ENCODE measurements at regions not wholly inside any gene's neighbourhood (a gene's known extent, or its start where the extent isn't known, plus 50 kb on each side); places are given as distances from the start of the nearest gene placed in this dataset.
A peak's percentile ranks its signal among the peaks of the same experiment; 100 is the strongest.

- Histone ChIP-seq H2BK12ac (ENCODE audit: low read length in 2 of 2) (no peak overlapping the region), H2BK5ac (ENCODE audit: low read depth, low read length, poor library complexity, severe bottlenecking) (no peak overlapping the region), H3K4me3 (ENCODE audit: insufficient read depth in 1 of 2, low read depth in 1 of 2, low read length in 2 of 2) (no peak overlapping the region), H4K8ac (ENCODE audit: low read length) (no peak overlapping the region), H3K27me3 (ENCODE audit: control insufficient read depth in 1 of 2, insufficient read depth in 1 of 2, low read length in 2 of 2) (peaks cover 5 to 10% of the 10 kb centered on the region in 2 experiments), H3K4me1 (ENCODE audit: control insufficient read depth, insufficient read depth, low read depth, low read length) (peaks cover under 1% of the 10 kb centered on the region), H3K36me3 (ENCODE audit: control insufficient read depth in 1 of 2, insufficient read depth in 2 of 2, low read depth in 1 of 2, low read length in 2 of 2) (no peaks in the 10 kb centered on the region), H3K27ac (ENCODE audit: low read length, poor library complexity, severe bottlenecking) (no peak overlapping the region), H2AK5ac (ENCODE audit: low read length, severe bottlenecking) (no peak overlapping the region), H3K4ac (ENCODE audit: low read depth in 1 of 2, low read length in 2 of 2) (no peak overlapping the region), H4K91ac (ENCODE audit: low read length) (no peak overlapping the region), H3K14ac (ENCODE audit: low read length in 2 of 2) (no peak overlapping the region), H3K23ac (ENCODE audit: low read length in 2 of 2) (no peak overlapping the region), H3K9ac (ENCODE audit: low read length) (no peak overlapping the region), H2BK120ac (ENCODE audit: low read depth, low read length) (no peak overlapping the region), H2AFZ (ENCODE audit: low read depth, low read length) (no peak overlapping the region), H3K18ac (ENCODE audit: low read depth in 1 of 2, low read length in 2 of 2) (no peak overlapping the region), H2BK15ac (ENCODE audit: low read depth, poor library complexity, severe bottlenecking) (no peak overlapping the region), H3K4me2 (ENCODE audit: low read length, poor library complexity, severe bottlenecking) (no peak overlapping the region), H3K9me3 (ENCODE audit: control insufficient read depth, low read length) (peaks cover 4% of the 10 kb centered on the region), H3K79me1 (replicated peaks; ENCODE audit: low read length, poor library complexity, severe bottlenecking) (no peaks in the 10 kb centered on the region)
- no peak for DNase-seq
- 90% methylated on average over 2 of the region's 2 CpGs for WGBS
These were observed 149.6 kb downstream of the QRSL1 start for GRCh38 chr6:106778943-106779342.

- no peak overlapping the region for H2BK5ac ChIP-seq (ENCODE audit: low read depth, low read length, poor library complexity, severe bottlenecking)
- no peak for DNase-seq
- peaks cover 19% of the 10 kb centered on the region for H3K9me3 ChIP-seq (ENCODE audit: control insufficient read depth, low read length)
- no peak overlapping the region for H2AFZ ChIP-seq (ENCODE audit: low read depth, low read length)
- H3K18ac ChIP-seq (ENCODE audit: low read depth in 1 of 2, low read length in 2 of 2) = no peak overlapping the region
- H3K9ac ChIP-seq (ENCODE audit: low read length) = no peak overlapping the region
- no peaks in the 10 kb centered on the region for H3K36me3 ChIP-seq (ENCODE audit: control insufficient read depth in 1 of 2, insufficient read depth in 2 of 2, low read depth in 1 of 2, low read length in 2 of 2)
- H3K4me1 ChIP-seq (ENCODE audit: control insufficient read depth, insufficient read depth, low read depth, low read length) = no peaks in the 10 kb centered on the region
- no peak overlapping the region for H3K4me3 ChIP-seq (ENCODE audit: insufficient read depth in 1 of 2, low read depth in 1 of 2, low read length in 2 of 2)
- no peak overlapping the region for H2BK120ac ChIP-seq (ENCODE audit: low read depth, low read length)
- H2AK5ac ChIP-seq (ENCODE audit: low read length, severe bottlenecking) = no peak overlapping the region
- H3K4me2 ChIP-seq (ENCODE audit: low read length, poor library complexity, severe bottlenecking) = no peak overlapping the region
- no peak overlapping the region for H4K91ac ChIP-seq (ENCODE audit: low read length)
- no peak overlapping the region for H3K4ac ChIP-seq (ENCODE audit: low read depth in 1 of 2, low read length in 2 of 2)
- H3K23ac ChIP-seq (ENCODE audit: low read length in 2 of 2) = no peak overlapping the region
- no peak overlapping the region for H3K14ac ChIP-seq (ENCODE audit: low read length in 2 of 2)
- no peak overlapping the region for H3K27ac ChIP-seq (ENCODE audit: low read length, poor library complexity, severe bottlenecking)
- H4K8ac ChIP-seq (ENCODE audit: low read length) = no peak overlapping the region
- no peaks in the 10 kb centered on the region for H3K79me1 ChIP-seq (replicated peaks; ENCODE audit: low read length, poor library complexity, severe bottlenecking)
- WGBS = 86% methylated on average over 8 of the region's 8 CpGs
- H2BK12ac ChIP-seq (ENCODE audit: low read length in 2 of 2) = no peak overlapping the region
- peaks cover 14 to 24% of the 10 kb centered on the region in 2 experiments for H3K27me3 ChIP-seq (ENCODE audit: control insufficient read depth in 1 of 2, insufficient read depth in 1 of 2, low read length in 2 of 2)
- no peak overlapping the region for H2BK15ac ChIP-seq (ENCODE audit: low read depth, poor library complexity, severe bottlenecking)
These were observed 144.7 kb downstream of the QRSL1 start for GRCh38 chr6:106773996-106774629.

DNA sequence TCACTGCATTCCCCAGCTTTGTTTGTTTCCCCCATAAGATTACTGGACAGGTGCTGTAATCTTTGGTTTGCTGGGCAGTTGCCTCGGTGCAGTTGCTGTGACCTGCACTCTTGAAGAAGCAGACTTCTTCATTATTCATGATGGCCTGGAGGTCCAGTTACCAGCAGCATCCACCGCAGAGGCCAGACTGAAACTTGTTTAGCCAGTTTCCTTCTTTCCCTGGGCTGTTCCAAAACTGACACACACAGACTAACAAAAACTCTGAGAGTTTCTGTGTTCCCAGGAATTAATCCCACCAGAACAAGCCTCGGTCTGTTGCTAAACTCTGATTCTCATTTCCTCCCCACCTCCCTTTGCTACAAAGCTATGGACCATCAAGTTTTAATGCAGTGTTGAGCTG lies 144.1 kb downstream of the QRSL1 start:
- WGBS = 80% methylated on average over 2 of the region's 3 CpGs
- peaks cover 14 to 20% of the 10 kb centered on the region in 2 experiments for H3K27me3 ChIP-seq (ENCODE audit: control insufficient read depth in 1 of 2, insufficient read depth in 1 of 2, low read length in 2 of 2)
- DNase-seq = no peak

GRCh38 chr6:106772270-106773142 lies 143.1 kb downstream of the QRSL1 start:
- no peak for DNase-seq
- Histone ChIP-seq H3K4me3 (ENCODE audit: insufficient read depth in 1 of 2, low read depth in 1 of 2, low read length in 2 of 2) (no peak overlapping the region), H3K9me3 (ENCODE audit: control insufficient read depth, low read length) (peaks cover 19% of the 10 kb centered on the region), H3K27ac (ENCODE audit: low read length, poor library complexity, severe bottlenecking) (no peak overlapping the region), H3K79me1 (replicated peaks; ENCODE audit: low read length, poor library complexity, severe bottlenecking) (no peaks in the 10 kb centered on the region), H3K14ac (ENCODE audit: low read length in 2 of 2) (no peak overlapping the region), H3K4ac (ENCODE audit: low read depth in 1 of 2, low read length in 2 of 2) (no peak overlapping the region), H2BK15ac (ENCODE audit: low read depth, poor library complexity, severe bottlenecking) (no peak overlapping the region), H2AK5ac (ENCODE audit: low read length, severe bottlenecking) (peak overlapping the region; percentile 37), H2BK12ac (ENCODE audit: low read length in 2 of 2) (no peak overlapping the region), H3K4me1 (ENCODE audit: control insufficient read depth, insufficient read depth, low read depth, low read length) (no peaks in the 10 kb centered on the region), H2AFZ (ENCODE audit: low read depth, low read length) (no peak overlapping the region), H4K91ac (ENCODE audit: low read length) (no peak overlapping the region), H3K36me3 (ENCODE audit: control insufficient read depth in 1 of 2, insufficient read depth in 2 of 2, low read depth in 1 of 2, low read length in 2 of 2) (no peaks in the 10 kb centered on the region), H3K23ac (ENCODE audit: low read length in 2 of 2) (no peak overlapping the region), H2BK5ac (ENCODE audit: low read depth, low read length, poor library complexity, severe bottlenecking) (no peak overlapping the region), H3K27me3 (ENCODE audit: control insufficient read depth in 1 of 2, insufficient read depth in 1 of 2, low read length in 2 of 2) (peaks cover 18 to 20% of the 10 kb centered on the region in 2 experiments), H3K4me2 (ENCODE audit: low read length, poor library complexity, severe bottlenecking) (no peak overlapping the region), H3K18ac (ENCODE audit: low read depth in 1 of 2, low read length in 2 of 2) (no peak overlapping the region), H2BK120ac (ENCODE audit: low read depth, low read length) (no peak overlapping the region), H3K9ac (ENCODE audit: low read length) (no peak overlapping the region), H4K8ac (ENCODE audit: low read length) (no peak overlapping the region)
- 87% methylated on average over 7 of the region's 7 CpGs for WGBS

More for the DNA sequence above, 144.1 kb downstream of the QRSL1 start:
- H3K79me1 ChIP-seq (replicated peaks; ENCODE audit: low read length, poor library complexity, severe bottlenecking) = no peaks in the 10 kb centered on the region
- H3K4me3 ChIP-seq (ENCODE audit: insufficient read depth in 1 of 2, low read depth in 1 of 2, low read length in 2 of 2) = no peak overlapping the region
- H3K14ac ChIP-seq (ENCODE audit: low read length in 2 of 2) = no peak overlapping the region
- no peak overlapping the region for H3K9ac ChIP-seq (ENCODE audit: low read length)
- peaks cover 19% of the 10 kb centered on the region for H3K9me3 ChIP-seq (ENCODE audit: control insufficient read depth, low read length)
- no peak overlapping the region for H3K23ac ChIP-seq (ENCODE audit: low read length in 2 of 2)
- no peak overlapping the region for H4K8ac ChIP-seq (ENCODE audit: low read length)
- no peaks in the 10 kb centered on the region for H3K4me1 ChIP-seq (ENCODE audit: control insufficient read depth, insufficient read depth, low read depth, low read length)
- H2BK120ac ChIP-seq (ENCODE audit: low read depth, low read length) = no peak overlapping the region
- H2BK12ac ChIP-seq (ENCODE audit: low read length in 2 of 2) = no peak overlapping the region
- H3K4ac ChIP-seq (ENCODE audit: low read depth in 1 of 2, low read length in 2 of 2) = peak overlapping the region in 1 of 2 experiments; percentile 47
- H2AK5ac ChIP-seq (ENCODE audit: low read length, severe bottlenecking) = no peak overlapping the region
- no peak overlapping the region for H2BK15ac ChIP-seq (ENCODE audit: low read depth, poor library complexity, severe bottlenecking)
- H3K4me2 ChIP-seq (ENCODE audit: low read length, poor library complexity, severe bottlenecking) = no peak overlapping the region
- no peak overlapping the region for H4K91ac ChIP-seq (ENCODE audit: low read length)
- H2AFZ ChIP-seq (ENCODE audit: low read depth, low read length) = no peak overlapping the region
- H2BK5ac ChIP-seq (ENCODE audit: low read depth, low read length, poor library complexity, severe bottlenecking) = no peak overlapping the region
- H3K18ac ChIP-seq (ENCODE audit: low read depth in 1 of 2, low read length in 2 of 2) = no peak overlapping the region
- no peaks in the 10 kb centered on the region for H3K36me3 ChIP-seq (ENCODE audit: control insufficient read depth in 1 of 2, insufficient read depth in 2 of 2, low read depth in 1 of 2, low read length in 2 of 2)
- no peak overlapping the region for H3K27ac ChIP-seq (ENCODE audit: low read length, poor library complexity, severe bottlenecking)
